ENCODE measurements at regions not wholly inside any gene's neighbourhood (a gene's known extent, or its start where the extent isn't known, plus 50 kb on each side); places are given as distances from the start of the nearest gene placed in this dataset.

GRCh38 chr7:156590212-156590611 lies 50.4 kb upstream of the RNF32 start:
- Mint-ChIP-seq H3K4me1 (ENCODE audit: low read depth) (no peaks in the 10 kb centered on the region), H3K36me3 (ENCODE audit: low read depth) (peaks cover 1% of the 10 kb centered on the region), H3K27ac (no peak overlapping the region), H3K9me3 (peaks cover 10% of the 10 kb centered on the region), H3K4me3 (no peak overlapping the region), H3K27me3 (ENCODE audit: low read depth) (peaks cover 15% of the 10 kb centered on the region)
- intact Hi-C loops (cut with micrococcal nuclease) = no loop called here
- DNase-seq = no peak
- CTCF ChIA-PET = no interaction called here

GRCh38 chr7:156589808-156590207 lies 50.8 kb upstream of the RNF32 start:
- intact Hi-C loops (cut with micrococcal nuclease) = no loop called here
- Mint-ChIP-seq H3K4me1 (ENCODE audit: low read depth) (no peaks in the 10 kb centered on the region), H3K9me3 (peaks cover 10% of the 10 kb centered on the region), H3K27me3 (ENCODE audit: low read depth) (peaks cover 17% of the 10 kb centered on the region), H3K36me3 (ENCODE audit: low read depth) (peaks cover 1% of the 10 kb centered on the region), H3K4me3 (no peak overlapping the region), H3K27ac (no peak overlapping the region)
- DNase-seq = no peak
- CTCF ChIA-PET = no interaction called here

GRCh38 chr7:156585926-156586325 lies 54.6 kb upstream of the RNF32 start:
- intact Hi-C loops (cut with micrococcal nuclease) = no loop called here
- no peak overlapping the region for H3K27ac Mint-ChIP-seq
- H3K4me1 Mint-ChIP-seq (ENCODE audit: low read depth) = no peaks in the 10 kb centered on the region
- H3K27me3 Mint-ChIP-seq (ENCODE audit: low read depth) = peaks cover 16% of the 10 kb centered on the region
- no peak for DNase-seq
- H3K36me3 Mint-ChIP-seq (ENCODE audit: low read depth) = no peaks in the 10 kb centered on the region
- H3K9me3 Mint-ChIP-seq = peaks cover 6% of the 10 kb centered on the region
- H3K4me3 Mint-ChIP-seq = no peak overlapping the region
- CTCF ChIA-PET = interaction anchor here (0.9 to 1.0 kb wide), 2 partner anchors 13 to 113 kb away, joined by 3 to 6 read pairs; no protein-coding TSS in a partner anchor

- H3K27me3 Mint-ChIP-seq (ENCODE audit: low read depth) = peaks cover 15% of the 10 kb centered on the region
- no peak overlapping the region for H3K27ac Mint-ChIP-seq
- CTCF ChIA-PET = no interaction called here
- no peak for DNase-seq
- intact Hi-C loops (cut with micrococcal nuclease) = no loop called here
- no peak overlapping the region for H3K4me3 Mint-ChIP-seq
- H3K4me1 Mint-ChIP-seq (ENCODE audit: low read depth) = no peaks in the 10 kb centered on the region
- H3K36me3 Mint-ChIP-seq (ENCODE audit: low read depth) = no peaks in the 10 kb centered on the region
- peaks cover 6% of the 10 kb centered on the region for H3K9me3 Mint-ChIP-seq
These were observed 55.4 kb upstream of the RNF32 start for GRCh38 chr7:156585025-156585648.

GRCh38 chr7:156582591-156583123 lies 57.9 kb upstream of the RNF32 start:
- no peak for DNase-seq
- CTCF ChIA-PET = no interaction called here
- Mint-ChIP-seq H3K9me3 (peaks cover 6% of the 10 kb centered on the region), H3K36me3 (ENCODE audit: low read depth) (no peaks in the 10 kb centered on the region), H3K27me3 (ENCODE audit: low read depth) (peaks cover 23% of the 10 kb centered on the region), H3K4me3 (no peak overlapping the region), H3K4me1 (ENCODE audit: low read depth) (no peaks in the 10 kb centered on the region), H3K27ac (no peak overlapping the region)
- intact Hi-C loops (cut with micrococcal nuclease) = no loop called here

- Mint-ChIP-seq H3K27me3 (ENCODE audit: low read depth) (peaks cover 21% of the 10 kb centered on the region), H3K4me3 (no peak overlapping the region), H3K9me3 (no peaks in the 10 kb centered on the region), H3K27ac (no peak overlapping the region), H3K36me3 (ENCODE audit: low read depth) (no peaks in the 10 kb centered on the region), H3K4me1 (ENCODE audit: low read depth) (no peaks in the 10 kb centered on the region)
- CTCF ChIA-PET = no interaction called here
- intact Hi-C loops (cut with micrococcal nuclease) = no loop called here
- DNase-seq = no peak
These were observed 60.5 kb upstream of the RNF32 start for GRCh38 chr7:156580036-156580435.

- no peak overlapping the region for H3K27ac Mint-ChIP-seq
These were observed 61.0 kb upstream of the RNF32 start for GRCh38 chr7:156579566-156579965.

GRCh38 chr7:156578978-156579430 lies 61.6 kb upstream of the RNF32 start:
- H3K27ac Mint-ChIP-seq = no peak overlapping the region
- H3K36me3 Mint-ChIP-seq (ENCODE audit: low read depth) = no peaks in the 10 kb centered on the region
- H3K4me1 Mint-ChIP-seq (ENCODE audit: low read depth) = no peaks in the 10 kb centered on the region
- no peaks in the 10 kb centered on the region for H3K9me3 Mint-ChIP-seq
- intact Hi-C loops (cut with micrococcal nuclease) = no loop called here
- H3K27me3 Mint-ChIP-seq (ENCODE audit: low read depth) = peaks cover 16% of the 10 kb centered on the region
- no peak overlapping the region for H3K4me3 Mint-ChIP-seq
- DNase-seq = no peak
- CTCF ChIA-PET = no interaction called here

More at GRCh38 chr7:156579566-156579965, 61.0 kb upstream of the RNF32 start:
- H3K36me3 Mint-ChIP-seq (ENCODE audit: low read depth) = no peaks in the 10 kb centered on the region
- no peak for DNase-seq
- H3K4me1 Mint-ChIP-seq (ENCODE audit: low read depth) = no peaks in the 10 kb centered on the region
- H3K9me3 Mint-ChIP-seq = no peaks in the 10 kb centered on the region
- intact Hi-C loops (cut with micrococcal nuclease) = no loop called here
- H3K27me3 Mint-ChIP-seq (ENCODE audit: low read depth) = peaks cover 19% of the 10 kb centered on the region
- CTCF ChIA-PET = no interaction called here
- H3K4me3 Mint-ChIP-seq = no peak overlapping the region

GRCh38 chr7:156578578-156578940 lies 62.0 kb upstream of the RNF32 start:
- H3K36me3 Mint-ChIP-seq (ENCODE audit: low read depth) = no peaks in the 10 kb centered on the region
- no peaks in the 10 kb centered on the region for H3K9me3 Mint-ChIP-seq
- no peak for DNase-seq
- no peaks in the 10 kb centered on the region for H3K4me1 Mint-ChIP-seq (ENCODE audit: low read depth)
- peaks cover 19% of the 10 kb centered on the region for H3K27me3 Mint-ChIP-seq (ENCODE audit: low read depth)
- H3K4me3 Mint-ChIP-seq = no peak overlapping the region
- H3K27ac Mint-ChIP-seq = no peak overlapping the region
- intact Hi-C loops (cut with micrococcal nuclease) = no loop called here
- CTCF ChIA-PET = no interaction called here

- CTCF ChIA-PET = no interaction called here
- Mint-ChIP-seq H3K9me3 (no peaks in the 10 kb centered on the region), H3K27me3 (ENCODE audit: low read depth) (peaks cover 23% of the 10 kb centered on the region), H3K4me1 (ENCODE audit: low read depth) (no peaks in the 10 kb centered on the region), H3K4me3 (no peak overlapping the region), H3K36me3 (ENCODE audit: low read depth) (no peaks in the 10 kb centered on the region), H3K27ac (no peak overlapping the region)
- intact Hi-C loops (cut with micrococcal nuclease) = no loop called here
- DNase-seq = no peak
These were observed 62.7 kb upstream of the RNF32 start for GRCh38 chr7:156577645-156578577.

GRCh38 chr7:156576216-156577058 lies 64.1 kb upstream of the RNF32 start:
- Mint-ChIP-seq H3K27me3 (ENCODE audit: low read depth) (peaks cover 23% of the 10 kb centered on the region), H3K36me3 (ENCODE audit: low read depth) (no peaks in the 10 kb centered on the region), H3K9me3 (no peaks in the 10 kb centered on the region), H3K4me1 (ENCODE audit: low read depth) (no peaks in the 10 kb centered on the region), H3K4me3 (no peak overlapping the region), H3K27ac (no peak overlapping the region)
- CTCF ChIA-PET = no interaction called here
- intact Hi-C loops (cut with micrococcal nuclease) = no loop called here
- no peak for DNase-seq

- H3K4me1 Mint-ChIP-seq (ENCODE audit: low read depth) = no peaks in the 10 kb centered on the region
- H3K36me3 Mint-ChIP-seq (ENCODE audit: low read depth) = peaks cover 2% of the 10 kb centered on the region
- H3K9me3 Mint-ChIP-seq = peaks cover 14% of the 10 kb centered on the region
- CTCF ChIA-PET = interaction anchor here (1.0 kb wide), 1 partner anchor 70 kb away, joined by 4 read pairs; no protein-coding TSS in a partner anchor
- H3K27me3 Mint-ChIP-seq (ENCODE audit: low read depth) = peaks cover 2% of the 10 kb centered on the region
- no peak for DNase-seq
- intact Hi-C loops (cut with micrococcal nuclease) = no loop called here
- no peak overlapping the region for H3K27ac Mint-ChIP-seq
- no peak overlapping the region for H3K4me3 Mint-ChIP-seq
These were observed 72.3 kb upstream of the RNF32 start for GRCh38 chr7:156568258-156568657.

Data from activated naive CD4-positive, alpha-beta T cell treated with anti-CD3 and anti-CD28 coated beads for 36 hours (primary cell).